Prostate gland (tissue), 2 donors: ENCODE measurements at regions not wholly inside any gene's neighbourhood (a gene's known extent, or its start where the extent isn't known, plus 50 kb on each side); places are given as distances from the start of the nearest gene placed in this dataset.

Experiments used
- CTCF ChIP-seq, 4 experiments: fragments of 200-600 bp in 2 of 4; fragments of 450-650 bp in 2 of 4; sonication (generic) in 2 of 4; IDR thresholded peaks; 1 replicate in 3 of 4; 2 replicates in 1 of 4; pipeline ENCODE4 v1.5.1; 2016 to 2019; ENCODE audit warnings: antibody characterized with exemption in 4 of 4, mild to moderate bottlenecking in 2 of 4, moderate library complexity in 2 of 4
- POLR2A ChIP-seq: fragments of 450-650 bp; IDR thresholded peaks from one replicate; pipeline ENCODE4 v1.6.1; 2016; ENCODE audit warnings: antibody characterized with exemption, mild to moderate bottlenecking

DNA sequence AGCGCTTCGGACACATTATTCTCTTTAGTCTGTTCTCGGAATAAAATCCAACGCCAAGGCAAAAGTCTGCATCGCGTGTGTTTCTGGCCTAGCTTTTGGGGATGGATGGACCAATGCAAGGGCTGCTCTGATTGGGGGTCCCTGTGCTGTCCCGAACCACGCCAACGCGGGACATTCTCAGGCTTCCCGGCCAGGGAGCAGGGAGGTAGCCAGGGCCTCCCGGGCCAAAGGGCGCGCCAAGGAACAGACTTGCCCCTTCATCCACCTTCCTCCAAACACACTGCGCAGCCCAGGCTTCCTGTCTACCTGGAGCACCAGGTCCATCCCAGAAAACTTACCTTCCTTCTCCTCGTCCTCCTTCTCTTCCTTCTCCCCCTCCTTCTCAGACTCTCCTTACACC, 113.0 kb upstream of the SELENOP start:
- TF ChIP-seq POLR2A = no peak
- TF ChIP-seq CTCF (IDR thresholded peaks at IDR 0.05) = no peak
